A549 (cell line): ENCODE measurements at regions not wholly inside any gene's neighbourhood (a gene's known extent, or its start where the extent isn't known, plus 50 kb on each side); places are given as distances from the start of the nearest gene placed in this dataset.

ENCODE experiments used
- ATAC-seq, 2 experiments: fragments of 200-7000 bp in 1 of 2; fragments of >200 bp in 1 of 2; cut with Nextera tagmentation in 1 of 2; cut with Tn5 transposase in 1 of 2; 3 replicates each; pipeline versions ENCODE4 v1.8.0 to v1.9.1; 2018 to 2020; ENCODE audit warnings: mild to moderate bottlenecking in 1 of 2, moderate library complexity in 1 of 2
- CTCF ChIA-PET: fragments of 300-600 bp; sonication (Branson Sonifier 250); formaldehyde crosslinking; extraction: SDS; loops from one replicate; lab custom pipeline; 2021; ENCODE audit warnings: antibody characterized with exemption, inconsistent platforms; lab: Yijun Ruan, JAX
- POLR2A ChIA-PET: fragments of 350-600 bp; formaldehyde crosslinking; extraction: SDS; loops from one replicate; lab custom pipeline; 2021; ENCODE audit warnings: antibody characterized with exemption, inconsistent platforms; lab: Yijun Ruan, JAX
- DNase-seq, 2 experiments: peaks; one replicate each; pipeline versions ENCODE4 v3.0.0 to v3.0.0-alpha.2; 2011 to 2016; ENCODE audit warnings: low read depth in 1 of 2, low spot score in 1 of 2
- FAIRE-seq: peaks from 2 replicates; lab custom pipeline; 2011; peaks lifted over from hg19 to GRCh38; lab: Jason Lieb, UNC
- H3K27ac ChIP-seq, 2 experiments: fragments of >200 bp; sonication (Bioruptor Twin); formaldehyde crosslinking; 3 replicates each; pipeline ENCODE4 v1.5.1; 2016 to 2017
- H3K4me1 ChIP-seq: fragments of >200 bp; sonication (Bioruptor Twin); formaldehyde crosslinking; 3 replicates; pipeline ENCODE4 v1.6.1; 2016
- H3K4me2 ChIP-seq: fragments of >200 bp; sonication (Bioruptor Twin); formaldehyde crosslinking; 3 replicates; pipeline ENCODE4 v1.6.1; 2016
- H3K4me3 ChIP-seq: fragments of >200 bp; sonication (Bioruptor Twin); formaldehyde crosslinking; 3 replicates; pipeline ENCODE4 v1.5.1; 2016
- H3K9me3 ChIP-seq: fragments of >200 bp; sonication (Bioruptor Twin); formaldehyde crosslinking; 3 replicates; pipeline ENCODE4 v1.6.1; 2016
- BCL3 ChIP-seq: fragments of >200 bp; sonication (Bioruptor Twin); formaldehyde crosslinking; IDR thresholded peaks from 3 replicates; pipeline ENCODE4 v1.6.1; 2016
- CBX2 ChIP-seq: fragments of 200-600 bp; sonication (generic); IDR thresholded peaks from 2 replicates; pipeline ENCODE4 v1.6.1; 2016; ENCODE audit warnings: low read depth, mild to moderate bottlenecking, borderline replicate concordance
- CHD4 ChIP-seq: fragments of 200-600 bp; sonication (generic); IDR thresholded peaks from 2 replicates; pipeline ENCODE4 v1.6.1; 2016; ENCODE audit warnings: antibody characterized with exemption, mild to moderate bottlenecking, borderline replicate concordance
- EHF ChIP-seq: fragments of 250-450 bp; sonication (Bioruptor Pico); IDR thresholded peaks from 2 replicates; pipeline ENCODE4 v1.5.0; 2020; ENCODE audit warnings: mild to moderate bottlenecking
- EHMT2 ChIP-seq: fragments of 200-600 bp; sonication (generic); IDR thresholded peaks from 2 replicates; pipeline ENCODE4 v1.6.1; 2016; ENCODE audit warnings: antibody characterized with exemption, low read depth, mild to moderate bottlenecking, moderate library complexity
- EP300 ChIP-seq, 2 experiments: fragments of >200 bp; sonication (Bioruptor Twin); formaldehyde crosslinking; IDR thresholded peaks; 2 replicates in 1 of 2; 3 replicates in 1 of 2; pipeline ENCODE4 v1.6.1; 2016 to 2017
- ESRRA ChIP-seq: fragments of 150-350 bp; IDR thresholded peaks from 2 replicates; pipeline ENCODE4 v1.6.1; 2014; ENCODE audit warnings: mild to moderate bottlenecking, low read length, borderline replicate concordance
- FOXS1 ChIP-seq: fragments of 250-450 bp; sonication (Bioruptor Pico); IDR thresholded peaks from 2 replicates; pipeline ENCODE4 v1.5.0; 2020; ENCODE audit warnings: mild to moderate bottlenecking, moderate library complexity
- GATA3 ChIP-seq: IDR thresholded peaks from 2 replicates; pipeline ENCODE4 v1.6.1; 2012; ENCODE audit warnings: borderline replicate concordance
- HOXB13 ChIP-seq: fragments of 250-450 bp; sonication (Bioruptor Pico); IDR thresholded peaks from 2 replicates; pipeline ENCODE4 v1.5.0; 2020; ENCODE audit warnings: low read depth, mild to moderate bottlenecking, moderate library complexity
- NFE2L2 ChIP-seq: fragments of 150-350 bp; conservative IDR thresholded peaks from 2 replicates; pipeline ENCODE4 v1.6.1; 2014; ENCODE audit warnings: low read length
- NR3C1 ChIP-seq: fragments of >200 bp; sonication (Bioruptor Twin); formaldehyde crosslinking; IDR thresholded peaks from 3 replicates; pipeline ENCODE4 v1.6.1; 2017
- PBX3 ChIP-seq: IDR thresholded peaks from 2 replicates; pipeline ENCODE4 v1.6.1; 2012
- RCOR1 ChIP-seq: fragments of 150-350 bp; IDR thresholded peaks from 2 replicates; pipeline ENCODE4 v1.6.1; 2014; ENCODE audit warnings: antibody characterized with exemption, low read length, low read depth
- RNF2 ChIP-seq: fragments of 200-600 bp; sonication (generic); IDR thresholded peaks from 2 replicates; pipeline ENCODE4 v1.6.1; 2016; ENCODE audit warnings: low read depth, mild to moderate bottlenecking, antibody characterized with exemption, moderate library complexity, borderline replicate concordance
- SMC3 ChIP-seq: fragments of >200 bp; sonication (Bioruptor Twin); formaldehyde crosslinking; IDR thresholded peaks from 3 replicates; pipeline ENCODE4 v1.6.1; 2018; ENCODE audit warnings: inconsistent platforms
- SREBF2 ChIP-seq: fragments of 450-650 bp; IDR thresholded peaks from 2 replicates; pipeline ENCODE4 v1.6.1; 2014; ENCODE audit warnings: mild to moderate bottlenecking, moderate library complexity
- TP53 ChIP-seq: fragments of 250-450 bp; sonication (Bioruptor Pico); IDR thresholded peaks from 2 replicates; pipeline ENCODE4 v1.5.0; 2021; ENCODE audit warnings: mild to moderate bottlenecking, moderate library complexity
- WGBS: methylation state at CpG from one replicate; pipeline ENCODE4 v1.1.6; 2017; ENCODE audit errors: missing lambda C conversion rate; 5-methylcytosine and 5-hydroxymethylcytosine counted together
- TF ChIP-seq, protein P1 (sequence below): fragments of 250-450 bp; sonication (Bioruptor Pico); IDR thresholded peaks from 2 replicates; pipeline ENCODE4 v1.5.0; 2021; ENCODE audit warnings: mild to moderate bottlenecking, moderate library complexity, borderline replicate concordance
- TF ChIP-seq, protein P2 (sequence below): fragments of 150-350 bp; IDR thresholded peaks from 2 replicates; pipeline ENCODE4 v1.6.1; 2014; ENCODE audit warnings: low read depth, mild to moderate bottlenecking, low read length
- TF ChIP-seq, protein P3 (sequence below): fragments of 450-650 bp; IDR thresholded peaks from 2 replicates; pipeline ENCODE4 v1.6.1; 2014; ENCODE audit warnings: antibody characterized with exemption
- TF ChIP-seq, protein P4 (sequence below): fragments of 250-450 bp; sonication (Bioruptor Pico); IDR thresholded peaks from 2 replicates; pipeline ENCODE4 v1.5.0; 2020; ENCODE audit warnings: low read depth, mild to moderate bottlenecking, moderate library complexity

- DNase-seq (no peak), ATAC-seq (no peak), FAIRE-seq (no peak)
- ChIA-PET POLR2A (interaction anchor here (1.1 kb wide), 1 partner anchor 8 kb away, joined by 3 read pairs; no protein-coding TSS in a partner anchor), CTCF (interaction anchor here (0.8 kb wide), 1 partner anchor 352 kb away, joined by 3 read pairs; no protein-coding TSS in a partner anchor)
- 37% methylated on average over 12 of the region's 17 CpGs for WGBS
- Histone ChIP-seq H3K4me3 (no peak overlapping the region), H3K4me2 (no peak overlapping the region), H3K9me3 (no peaks in the 10 kb centered on the region; the same call in 2 of the 3 replicates), H3K4me1 (no peaks in the 10 kb centered on the region), H3K27ac (no peak overlapping the region)
- TF ChIP-seq, protein P1, sequence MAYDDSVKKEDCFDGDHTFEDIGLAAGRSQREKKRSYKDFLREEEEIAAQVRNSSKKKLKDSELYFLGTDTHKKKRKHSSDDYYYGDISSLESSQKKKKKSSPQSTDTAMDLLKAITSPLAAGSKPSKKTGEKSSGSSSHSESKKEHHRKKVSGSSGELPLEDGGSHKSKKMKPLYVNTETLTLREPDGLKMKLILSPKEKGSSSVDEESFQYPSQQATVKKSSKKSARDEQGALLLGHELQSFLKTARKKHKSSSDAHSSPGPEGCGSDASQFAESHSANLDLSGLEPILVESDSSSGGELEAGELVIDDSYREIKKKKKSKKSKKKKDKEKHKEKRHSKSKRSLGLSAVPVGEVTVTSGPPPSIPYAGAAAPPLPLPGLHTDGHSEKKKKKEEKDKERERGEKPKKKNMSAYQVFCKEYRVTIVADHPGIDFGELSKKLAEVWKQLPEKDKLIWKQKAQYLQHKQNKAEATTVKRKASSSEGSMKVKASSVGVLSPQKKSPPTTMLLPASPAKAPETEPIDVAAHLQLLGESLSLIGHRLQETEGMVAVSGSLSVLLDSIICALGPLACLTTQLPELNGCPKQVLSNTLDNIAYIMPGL (CRISPR knock-in tag), result no peak
- TF ChIP-seq GATA3 (no peak), EP300 (IDR thresholded peaks at IDR 0.05) (no peak), EHMT2 (no peak)
- TF ChIP-seq, protein P2, sequence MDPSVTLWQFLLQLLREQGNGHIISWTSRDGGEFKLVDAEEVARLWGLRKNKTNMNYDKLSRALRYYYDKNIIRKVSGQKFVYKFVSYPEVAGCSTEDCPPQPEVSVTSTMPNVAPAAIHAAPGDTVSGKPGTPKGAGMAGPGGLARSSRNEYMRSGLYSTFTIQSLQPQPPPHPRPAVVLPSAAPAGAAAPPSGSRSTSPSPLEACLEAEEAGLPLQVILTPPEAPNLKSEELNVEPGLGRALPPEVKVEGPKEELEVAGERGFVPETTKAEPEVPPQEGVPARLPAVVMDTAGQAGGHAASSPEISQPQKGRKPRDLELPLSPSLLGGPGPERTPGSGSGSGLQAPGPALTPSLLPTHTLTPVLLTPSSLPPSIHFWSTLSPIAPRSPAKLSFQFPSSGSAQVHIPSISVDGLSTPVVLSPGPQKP, result no peak
These were observed 429.6 kb downstream of the BRD1 start for GRCh38 chr22:49398115-49398514.

GRCh38 chr22:49396817-49397216 is 430.9 kb downstream of the BRD1 start:
- POLR2A ChIA-PET, result no interaction called here
- TF ChIP-seq, protein P3, sequence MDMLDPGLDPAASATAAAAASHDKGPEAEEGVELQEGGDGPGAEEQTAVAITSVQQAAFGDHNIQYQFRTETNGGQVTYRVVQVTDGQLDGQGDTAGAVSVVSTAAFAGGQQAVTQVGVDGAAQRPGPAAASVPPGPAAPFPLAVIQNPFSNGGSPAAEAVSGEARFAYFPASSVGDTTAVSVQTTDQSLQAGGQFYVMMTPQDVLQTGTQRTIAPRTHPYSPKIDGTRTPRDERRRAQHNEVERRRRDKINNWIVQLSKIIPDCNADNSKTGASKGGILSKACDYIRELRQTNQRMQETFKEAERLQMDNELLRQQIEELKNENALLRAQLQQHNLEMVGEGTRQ, result no peak
- TF ChIP-seq, protein P4, sequence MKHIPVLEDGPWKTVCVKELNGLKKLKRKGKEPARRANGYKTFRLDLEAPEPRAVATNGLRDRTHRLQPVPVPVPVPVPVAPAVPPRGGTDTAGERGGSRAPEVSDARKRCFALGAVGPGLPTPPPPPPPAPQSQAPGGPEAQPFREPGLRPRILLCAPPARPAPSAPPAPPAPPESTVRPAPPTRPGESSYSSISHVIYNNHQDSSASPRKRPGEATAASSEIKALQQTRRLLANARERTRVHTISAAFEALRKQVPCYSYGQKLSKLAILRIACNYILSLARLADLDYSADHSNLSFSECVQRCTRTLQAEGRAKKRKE (CRISPR knock-in tag), result no peak
- TF ChIP-seq SREBF2, result no peak
- no peak for TF ChIP-seq NR3C1
- no peak for TF ChIP-seq TP53
- no peak for TF ChIP-seq RCOR1
- TF ChIP-seq CBX2, result no peak
- no peak for TF ChIP-seq HOXB13
- no peak for TF ChIP-seq SMC3
- no peak for TF ChIP-seq CHD4
- no peak for TF ChIP-seq EHF
- no peak for TF ChIP-seq ESRRA
- no peak for TF ChIP-seq FOXS1
- no peak for TF ChIP-seq NFE2L2
- TF ChIP-seq PBX3, result no peak
- TF ChIP-seq BCL3, result no peak
- no peak for TF ChIP-seq RNF2
- no peak for DNase-seq
- no peaks in the 10 kb centered on the region; the same call in 2 of the 3 replicates for H3K9me3 ChIP-seq
- H3K4me2 ChIP-seq, result no peak overlapping the region
- H3K4me3 ChIP-seq, result no peak overlapping the region
- no peak overlapping the region for H3K27ac ChIP-seq
- H3K4me1 ChIP-seq, result no peaks in the 10 kb centered on the region
- no peak for FAIRE-seq
- CTCF ChIA-PET, result interaction anchor here (1.0 to 1.4 kb wide), 3 partner anchors 22 to 236 kb away, joined by 3 to 4 read pairs (median 4); no protein-coding TSS in a partner anchor
- no peak for ATAC-seq
- 41% methylated on average over 11 of the region's 11 CpGs for WGBS
